ENCODE measurements at regions not wholly inside any gene's neighbourhood (a gene's known extent, or its start where the extent isn't known, plus 50 kb on each side); places are given as distances from the start of the nearest gene placed in this dataset.
"Not testable (repeated sequence)": the region's sequence is repeated elsewhere in the genome, so short reads cannot be mapped to it uniquely, and the experiment has no call there.

- H3K4me3 Mint-ChIP-seq = no peak overlapping the region
- no peak for TF ChIP-seq CTCF (IDR thresholded peaks at IDR 0.05)
- H3K9me3 Mint-ChIP-seq = peaks cover 7% of the 10 kb centered on the region
- H3K27ac Mint-ChIP-seq = no peak overlapping the region
- H3K4me1 Mint-ChIP-seq = no peaks in the 10 kb centered on the region
- H3K36me3 Mint-ChIP-seq (ENCODE audit: low read depth) = no peaks in the 10 kb centered on the region
- H3K27me3 Mint-ChIP-seq (ENCODE audit: low read depth, poor library complexity) = no peaks in the 10 kb centered on the region
- DNase-seq = no peak
Observed at GRCh38 chr11:90594658-90595057, 371.8 kb upstream of the CHORDC1 start.

GRCh38 chr11:90593099-90593498, 370.2 kb upstream of the CHORDC1 start:
- no peak overlapping the region for H3K4me3 Mint-ChIP-seq
- no peak for DNase-seq
- H3K27me3 Mint-ChIP-seq (ENCODE audit: low read depth, poor library complexity) = no peaks in the 10 kb centered on the region
- H3K9me3 Mint-ChIP-seq = peaks cover 7% of the 10 kb centered on the region
- no peaks in the 10 kb centered on the region for H3K36me3 Mint-ChIP-seq (ENCODE audit: low read depth)
- no peak for TF ChIP-seq CTCF (IDR thresholded peaks at IDR 0.05)
- H3K4me1 Mint-ChIP-seq = no peaks in the 10 kb centered on the region
- H3K27ac Mint-ChIP-seq = no peak overlapping the region

DNA sequence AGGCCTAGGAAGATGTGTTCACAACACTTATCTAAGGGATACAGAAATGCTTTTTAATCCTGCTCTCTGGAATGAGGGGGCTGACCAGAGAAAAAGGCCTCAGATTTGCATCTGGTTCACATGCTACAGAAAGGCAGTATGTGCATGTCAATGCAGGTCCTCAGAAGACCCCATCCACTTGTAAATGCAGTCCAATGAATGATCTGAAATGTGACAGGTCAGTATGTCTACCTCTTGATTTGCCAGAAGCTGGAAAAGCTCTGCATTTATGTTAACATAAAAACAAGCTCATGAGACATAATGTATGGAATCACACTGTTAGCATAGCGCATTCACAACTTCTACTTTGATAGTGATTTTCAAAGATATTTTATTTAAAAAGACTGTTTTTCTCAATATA, 367.4 kb upstream of the CHORDC1 start:
- no peaks in the 10 kb centered on the region for H3K36me3 Mint-ChIP-seq (ENCODE audit: low read depth)
- no peak overlapping the region for H3K4me3 Mint-ChIP-seq
- no peaks in the 10 kb centered on the region for H3K4me1 Mint-ChIP-seq
- DNase-seq = no peak
- peaks cover 7% of the 10 kb centered on the region for H3K9me3 Mint-ChIP-seq
- TF ChIP-seq CTCF (IDR thresholded peaks at IDR 0.05) = no peak
- no peaks in the 10 kb centered on the region for H3K27me3 Mint-ChIP-seq (ENCODE audit: low read depth, poor library complexity)
- no peak overlapping the region for H3K27ac Mint-ChIP-seq

GRCh38 chr11:90589735-90590134, 366.9 kb upstream of the CHORDC1 start:
- no peak overlapping the region for H3K4me3 Mint-ChIP-seq
- peaks cover 7% of the 10 kb centered on the region for H3K9me3 Mint-ChIP-seq
- H3K27ac Mint-ChIP-seq = no peak overlapping the region
- TF ChIP-seq CTCF (IDR thresholded peaks at IDR 0.05) = no peak
- DNase-seq = no peak
- no peaks in the 10 kb centered on the region for H3K4me1 Mint-ChIP-seq
- no peaks in the 10 kb centered on the region for H3K36me3 Mint-ChIP-seq (ENCODE audit: low read depth)
- no peaks in the 10 kb centered on the region for H3K27me3 Mint-ChIP-seq (ENCODE audit: low read depth, poor library complexity)

- no peak for DNase-seq
- Mint-ChIP-seq H3K36me3 (ENCODE audit: low read depth) (no peaks in the 10 kb centered on the region), H3K9me3 (peaks cover 14% of the 10 kb centered on the region), H3K27me3 (ENCODE audit: low read depth, poor library complexity) (no peaks in the 10 kb centered on the region), H3K4me3 (no peak overlapping the region), H3K27ac (no peak overlapping the region), H3K4me1 (no peaks in the 10 kb centered on the region)
- TF ChIP-seq CTCF (IDR thresholded peaks at IDR 0.05) = no peak
Observed at GRCh38 chr11:90587896-90588295, 365.0 kb upstream of the CHORDC1 start.

DNA sequence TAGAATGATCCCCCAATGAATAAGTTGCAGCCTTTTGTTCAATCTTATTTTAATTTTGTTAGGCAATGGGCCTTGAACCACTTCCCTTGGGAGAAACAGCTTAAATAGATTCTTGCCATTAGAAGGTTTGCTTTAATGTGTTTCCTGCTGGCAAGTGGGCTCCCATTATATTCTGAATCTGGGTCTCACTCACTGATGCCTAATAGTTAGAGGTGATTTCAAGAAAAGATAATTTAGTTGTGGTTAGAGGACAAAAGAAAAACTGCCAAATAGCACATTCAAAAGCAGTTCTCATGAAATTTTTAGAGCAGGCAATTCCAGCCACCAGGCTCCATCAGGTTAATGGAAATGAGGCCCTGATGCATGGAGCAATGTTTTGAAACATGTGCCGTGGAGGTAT, 362.6 kb upstream of the CHORDC1 start:
- peaks cover 17% of the 10 kb centered on the region for H3K9me3 Mint-ChIP-seq
- H3K4me3 Mint-ChIP-seq = no peak overlapping the region
- no peak for DNase-seq
- H3K27ac Mint-ChIP-seq = no peak overlapping the region
- no peaks in the 10 kb centered on the region for H3K27me3 Mint-ChIP-seq (ENCODE audit: low read depth, poor library complexity)
- no peaks in the 10 kb centered on the region for H3K4me1 Mint-ChIP-seq
- no peaks in the 10 kb centered on the region for H3K36me3 Mint-ChIP-seq (ENCODE audit: low read depth)
- no peak for TF ChIP-seq CTCF (IDR thresholded peaks at IDR 0.05)

GRCh38 chr11:90582999-90583398, 360.1 kb upstream of the CHORDC1 start:
- not testable (repeated sequence) for H3K27me3 Mint-ChIP-seq (ENCODE audit: low read depth, poor library complexity); H3K27ac Mint-ChIP-seq; H3K4me1 Mint-ChIP-seq; H3K36me3 Mint-ChIP-seq (ENCODE audit: low read depth); DNase-seq; H3K4me3 Mint-ChIP-seq
- peaks cover 32% of the 10 kb centered on the region for H3K9me3 Mint-ChIP-seq

All from nephron progenitor cell (in vitro differentiated cells).